HS-5 (cell line): ENCODE measurements at regions not wholly inside any gene's neighbourhood (a gene's known extent, or its start where the extent isn't known, plus 50 kb on each side); places are given as distances from the start of the nearest gene placed in this dataset.
"Not testable (repeated sequence)": the region's sequence is repeated elsewhere in the genome, so short reads cannot be mapped to it uniquely, and the experiment has no call there.

ENCODE experiments used
- DNase-seq: peaks from one replicate; pipeline ENCODE4 v3.0.0-alpha.2; 2012; ENCODE audit warnings: low read depth

DNA sequence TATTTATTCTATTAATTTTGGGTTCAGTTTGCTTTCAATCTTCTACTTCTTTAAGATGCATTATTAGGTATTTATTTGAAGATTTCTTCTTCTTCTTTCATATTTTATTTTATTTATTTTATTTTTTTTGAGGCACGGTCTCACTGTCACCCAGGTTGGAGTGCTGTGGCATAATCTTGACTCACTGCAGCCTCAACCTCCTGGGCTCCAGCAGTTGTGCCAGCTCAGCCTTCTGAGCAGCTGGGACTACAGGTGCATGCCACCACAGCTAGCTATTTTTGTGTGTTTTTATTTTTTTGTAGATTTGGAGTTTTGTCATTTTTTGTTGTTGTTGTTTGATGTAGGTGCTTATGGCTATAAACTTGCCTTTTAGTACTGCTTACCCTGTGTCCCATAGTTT is 543.2 kb upstream of the SGO1 start:
- DNase-seq = no peak

DNA sequence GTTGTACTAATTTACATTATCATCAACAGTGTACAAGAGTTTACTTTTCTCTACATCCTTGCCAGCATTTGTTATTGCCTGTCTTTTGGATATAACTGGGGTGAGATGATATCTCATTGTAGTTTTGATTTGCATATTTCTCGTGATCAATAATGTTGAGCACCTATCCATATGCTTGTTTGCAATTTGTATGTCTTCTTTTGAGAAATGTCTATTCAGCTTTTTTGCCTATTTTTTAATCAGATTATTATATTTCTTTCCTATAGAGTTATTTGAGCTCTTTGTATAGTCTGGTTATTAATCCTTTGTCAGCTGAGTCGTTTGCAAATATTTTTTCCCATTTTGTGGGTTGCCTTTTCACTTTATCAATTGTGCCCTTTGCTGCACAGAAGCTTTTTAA is 540.8 kb upstream of the SGO1 start:
- DNase-seq = no peak

GRCh38 chr3:20724241-20724640 is 538.2 kb upstream of the SGO1 start:
- no peak for DNase-seq

DNA sequence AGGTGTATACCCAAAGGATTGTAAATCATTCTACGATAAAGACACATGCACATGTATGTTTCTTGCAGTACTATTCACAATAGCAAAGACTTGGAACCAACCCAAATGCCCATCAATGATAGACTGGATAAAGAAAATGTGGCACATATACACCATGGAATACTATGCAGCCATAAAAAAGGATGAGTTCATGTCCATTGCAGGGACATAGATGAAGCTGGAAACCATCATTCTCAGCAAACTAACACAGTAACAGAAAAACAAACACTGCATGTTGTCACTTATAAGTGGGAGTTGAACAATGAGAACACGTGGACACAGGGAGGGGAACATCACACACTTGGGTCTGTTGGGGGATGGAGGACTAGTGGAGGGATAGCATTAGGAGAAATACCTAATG is 530.4 kb upstream of the SGO1 start:
- not testable (repeated sequence) for DNase-seq

GRCh38 chr3:20701641-20702040 is 515.6 kb upstream of the SGO1 start:
- no peak for DNase-seq

DNA sequence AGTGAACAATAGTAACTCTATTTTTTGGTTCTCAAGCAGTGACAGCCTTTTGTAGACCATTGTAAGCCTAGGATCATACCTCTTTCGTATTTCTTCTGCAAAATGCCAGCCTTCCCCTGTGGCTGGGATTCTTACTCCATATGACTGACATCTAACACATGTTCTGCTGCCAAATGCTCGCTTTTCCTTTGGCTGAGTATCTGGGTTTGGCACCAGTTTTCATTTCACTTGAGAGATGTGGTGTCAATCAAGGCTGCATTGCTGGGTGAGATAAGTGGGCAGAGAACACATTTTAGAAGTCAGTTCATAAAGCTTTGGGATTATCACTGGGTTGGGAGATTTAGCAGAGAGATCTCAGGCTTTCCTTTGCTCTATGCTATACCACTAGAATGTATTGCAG is 514.7 kb upstream of the SGO1 start:
- DNase-seq = no peak

GRCh38 chr3:20698896-20699295 is 512.9 kb upstream of the SGO1 start:
- no peak for DNase-seq

DNA sequence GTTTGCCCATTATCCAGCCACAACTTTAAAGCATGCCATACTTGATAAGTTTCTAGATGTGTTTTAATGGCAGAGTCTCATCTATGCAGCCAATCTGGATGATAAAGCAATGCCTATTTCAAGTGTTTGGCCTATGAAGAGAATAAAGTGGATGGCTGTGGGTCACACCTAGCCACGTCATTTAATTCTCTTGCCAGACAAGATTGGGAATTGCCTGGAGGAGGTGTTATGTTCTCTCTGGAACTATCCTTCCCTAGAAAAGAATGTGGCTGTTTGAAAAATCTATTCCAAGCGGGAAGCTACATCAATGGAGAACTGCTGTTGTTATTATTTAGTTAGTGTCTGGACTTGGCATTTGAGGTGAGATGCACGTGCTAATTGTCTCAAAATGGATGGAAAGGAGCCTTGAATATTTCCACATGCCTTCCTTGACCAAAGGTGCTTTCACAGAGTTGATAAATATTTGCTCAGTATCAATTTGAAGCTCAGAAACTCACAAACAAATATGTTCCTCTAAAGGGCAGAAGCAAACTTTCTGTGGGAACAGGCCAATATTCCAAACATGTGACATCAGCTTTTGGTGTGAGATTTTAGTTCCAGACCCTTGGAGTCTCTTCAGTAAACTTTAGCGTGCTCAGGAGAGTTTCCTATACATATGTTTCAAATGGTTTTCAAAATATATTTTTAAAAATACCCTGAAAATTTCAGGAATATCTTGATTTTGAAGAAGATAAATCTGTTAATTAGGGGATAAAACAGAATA is 510.6 kb upstream of the SGO1 start:
- no peak for DNase-seq

DNA sequence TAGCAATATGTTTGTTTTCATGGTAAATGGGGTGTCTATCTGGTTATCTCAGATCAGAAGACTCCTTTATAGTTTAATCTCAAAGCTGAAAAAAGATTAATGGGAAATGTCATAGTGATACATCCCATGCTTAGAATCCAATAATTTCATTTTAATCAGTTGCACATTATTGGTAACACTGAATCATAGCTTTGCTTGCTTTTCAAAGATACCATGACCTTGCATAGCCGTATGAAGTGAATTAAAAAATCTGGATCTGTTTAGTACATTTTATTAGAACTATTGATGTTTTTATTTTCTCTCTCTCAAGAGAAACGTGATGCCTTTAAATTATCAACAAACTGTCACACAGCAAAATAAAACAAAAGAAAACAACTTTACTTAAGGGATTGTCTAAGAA is 506.7 kb upstream of the SGO1 start:
- DNase-seq = no peak

DNA sequence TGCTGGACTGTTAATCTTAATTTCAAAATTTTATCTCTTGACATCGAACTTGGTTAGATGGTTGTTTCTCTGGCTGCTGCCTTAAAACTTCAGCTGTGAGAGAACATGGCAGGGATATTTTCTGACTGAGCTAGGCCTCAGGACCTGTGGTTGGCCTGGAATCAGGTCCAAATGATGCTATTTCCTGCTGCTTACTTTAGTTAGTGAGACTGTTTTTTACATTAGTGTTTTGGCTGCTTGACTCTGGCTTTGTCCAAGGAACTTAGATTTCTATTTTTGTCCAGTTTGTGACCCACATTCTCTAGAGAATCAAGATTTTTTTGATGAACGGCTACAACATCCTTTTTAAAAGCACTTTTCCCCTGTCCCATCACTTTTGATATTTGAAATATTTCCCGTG is 497.9 kb upstream of the SGO1 start:
- DNase-seq = peak; percentile 9

GRCh38 chr3:20682573-20682972 is 496.6 kb upstream of the SGO1 start:
- DNase-seq = no peak

- DNase-seq = no peak
These were observed 495.1 kb upstream of the SGO1 start for GRCh38 chr3:20680990-20681628.

DNA sequence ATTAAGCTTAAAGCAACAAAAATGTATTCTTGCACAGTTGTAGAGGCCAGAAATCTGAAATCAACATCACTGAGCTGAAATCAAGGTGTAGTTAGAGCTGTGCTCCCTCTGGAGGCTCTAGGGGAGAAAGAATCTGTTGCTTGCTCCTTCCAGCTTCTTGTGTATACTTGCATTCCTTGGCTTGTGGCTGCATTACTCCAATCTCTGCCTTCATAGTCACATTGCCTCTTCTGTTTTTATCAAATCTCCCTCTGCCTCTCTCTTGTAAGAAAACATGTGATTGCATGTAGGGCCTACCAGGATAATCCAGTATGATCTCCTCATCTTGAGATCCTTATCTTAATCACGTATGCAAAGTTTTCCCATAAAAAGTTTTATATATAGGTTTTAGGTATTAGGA is 487.9 kb upstream of the SGO1 start:
- no peak for DNase-seq

DNA sequence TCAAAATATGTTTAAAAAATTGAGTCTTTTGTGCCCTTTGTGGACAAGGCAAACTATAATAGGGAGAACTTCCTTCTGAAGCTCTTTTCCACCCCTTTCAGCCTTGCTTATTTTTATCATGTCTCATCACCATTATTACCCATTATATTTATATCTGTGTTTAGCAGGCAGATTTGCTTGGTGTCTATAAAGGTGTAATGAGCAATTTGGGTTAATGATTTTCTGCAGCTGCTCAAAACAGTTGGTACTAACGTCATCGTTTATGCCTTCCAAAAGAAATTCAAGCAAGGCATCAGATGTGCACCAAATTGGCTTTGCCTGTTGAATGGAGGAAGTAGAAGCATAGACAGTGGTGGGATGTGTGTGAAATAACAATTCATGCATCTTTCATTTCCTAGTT is 483.7 kb upstream of the SGO1 start:
- DNase-seq = no peak

DNA sequence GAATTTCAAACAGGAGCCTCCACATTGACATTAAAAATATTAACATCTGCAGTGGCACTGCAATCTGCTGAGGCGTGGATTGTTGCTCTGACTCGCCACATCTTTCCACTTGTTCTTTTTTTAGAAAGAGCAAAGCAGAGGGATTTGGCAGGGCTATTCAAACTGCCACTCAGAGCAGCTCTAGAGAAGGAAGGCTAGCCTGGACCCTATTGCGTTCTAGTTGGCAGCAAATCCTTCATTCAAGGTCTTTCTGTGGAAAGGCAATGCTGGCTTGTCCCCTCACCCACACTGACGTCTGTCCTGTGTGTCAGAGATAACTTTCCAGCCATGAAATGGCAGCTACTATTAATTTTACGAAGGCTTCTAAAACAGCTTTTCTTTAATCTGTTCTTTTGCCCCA is 483.2 kb upstream of the SGO1 start:
- no peak for DNase-seq

GRCh38 chr3:20668411-20668810 is 482.4 kb upstream of the SGO1 start:
- no peak for DNase-seq

GRCh38 chr3:20666091-20666490 is 480.1 kb upstream of the SGO1 start:
- no peak for DNase-seq

- no peak for DNase-seq
These were observed 472.5 kb upstream of the SGO1 start for GRCh38 chr3:20658491-20658890.

DNA sequence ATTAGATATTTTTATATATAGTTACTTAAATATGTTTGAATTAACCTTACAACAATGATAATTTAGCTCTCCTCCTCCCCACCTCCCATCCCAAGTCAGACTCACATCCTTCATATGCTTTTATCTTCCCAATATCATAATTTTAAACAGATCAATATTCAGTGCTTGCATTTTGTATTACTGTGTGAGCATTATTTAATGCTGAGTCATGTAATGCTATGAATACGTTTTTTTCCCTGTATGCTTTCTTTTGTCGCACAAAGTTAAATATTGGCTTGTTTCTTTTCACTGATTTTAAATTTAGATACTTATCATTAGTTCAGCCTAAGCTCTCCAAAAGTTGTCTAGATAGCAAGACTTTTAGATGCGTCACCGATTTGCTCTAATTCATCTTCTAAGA is 471.6 kb upstream of the SGO1 start:
- DNase-seq = no peak

- DNase-seq = no peak
These were observed 466.4 kb upstream of the SGO1 start for GRCh38 chr3:20652231-20652986.

DNA sequence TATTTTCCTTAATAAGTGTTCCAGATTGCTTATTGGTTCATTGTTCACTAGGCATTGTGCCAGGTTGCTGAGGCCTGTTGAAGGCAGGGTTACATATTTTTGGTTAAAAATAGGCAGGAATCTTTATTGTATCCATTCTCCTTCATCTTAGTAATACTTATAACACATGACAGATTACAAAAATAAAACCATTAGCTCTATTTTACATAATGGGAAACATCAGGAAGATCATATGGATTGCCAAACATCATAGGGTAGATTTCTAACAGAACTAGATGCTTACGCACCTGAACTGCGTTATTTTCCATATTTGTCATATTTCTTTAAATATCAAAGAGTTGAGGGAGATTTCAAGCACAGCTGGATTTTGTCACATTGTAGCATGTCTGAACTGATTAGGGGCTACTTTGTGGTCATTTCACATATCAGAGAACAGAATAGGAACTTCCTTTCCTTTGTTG is 462.9 kb upstream of the SGO1 start:
- peak; percentile 52 for DNase-seq

DNA sequence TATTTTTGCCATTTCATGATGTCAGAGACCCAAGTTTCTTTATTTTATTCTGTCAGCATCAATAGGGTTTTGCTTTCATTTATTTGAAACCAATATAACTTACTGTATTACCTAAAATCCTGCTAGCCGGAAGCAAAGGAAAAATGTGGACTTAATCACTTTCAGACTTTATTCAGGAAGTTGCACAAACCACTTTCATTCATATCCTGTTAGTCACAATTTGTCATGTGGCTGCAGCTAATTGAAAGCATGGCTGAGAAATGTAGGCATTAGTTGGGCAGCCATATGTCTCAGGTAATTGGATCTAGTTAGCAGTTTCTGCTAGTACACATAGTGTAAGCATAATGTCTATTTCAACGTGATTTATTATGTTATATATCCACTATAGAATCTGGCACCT is 462.3 kb upstream of the SGO1 start:
- peak; percentile 82 for DNase-seq

- DNase-seq = no peak
These were observed 460.4 kb upstream of the SGO1 start for GRCh38 chr3:20646425-20646824.
